Right forelimb (tissue), 1 donor: ENCODE measurements at regions not wholly inside any gene's neighbourhood (a gene's known extent, or its start where the extent isn't known, plus 50 kb on each side); places are given as distances from the start of the nearest gene placed in this dataset.

Experiments used
- DNase-seq: peaks from one replicate; pipeline ENCODE4 v3.0.0-alpha.2; 2018

DNA sequence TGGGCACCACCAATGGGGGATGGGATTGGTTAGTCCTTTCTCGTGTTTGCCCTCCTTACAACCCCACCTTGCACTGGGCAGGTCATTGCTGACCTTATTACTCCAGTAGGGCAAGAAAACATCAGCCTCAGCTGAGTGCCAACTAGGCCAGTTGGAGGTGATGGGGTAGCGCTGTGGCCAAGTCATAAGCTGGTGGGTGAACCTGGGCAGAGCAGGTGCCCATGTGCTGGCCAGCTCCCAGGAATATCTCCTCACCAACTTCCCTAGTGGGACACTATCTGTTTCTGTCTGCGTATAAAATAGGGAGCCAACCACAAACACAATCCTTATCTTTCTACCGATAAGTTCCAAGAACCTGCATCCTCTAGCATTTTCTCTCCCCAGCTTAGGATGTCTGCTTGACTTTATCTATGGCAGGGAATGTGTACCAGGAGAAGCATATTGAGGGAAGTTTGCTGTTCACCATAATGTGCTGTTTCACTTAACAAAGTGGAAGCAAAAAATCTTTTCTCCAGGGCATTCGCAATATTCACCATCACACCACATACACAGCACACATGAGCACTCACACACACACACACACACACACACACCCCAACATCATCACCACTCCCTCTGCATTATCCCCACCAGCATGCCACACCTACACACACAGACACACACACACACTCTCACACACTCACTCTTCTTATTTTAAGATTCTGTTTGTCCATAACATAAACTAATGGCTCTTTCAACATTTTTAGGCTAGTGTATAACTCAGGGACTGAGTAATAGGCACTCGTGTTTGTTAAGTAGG lies 390.0 kb downstream of the ENC1 start:
- no peak for DNase-seq

DNA sequence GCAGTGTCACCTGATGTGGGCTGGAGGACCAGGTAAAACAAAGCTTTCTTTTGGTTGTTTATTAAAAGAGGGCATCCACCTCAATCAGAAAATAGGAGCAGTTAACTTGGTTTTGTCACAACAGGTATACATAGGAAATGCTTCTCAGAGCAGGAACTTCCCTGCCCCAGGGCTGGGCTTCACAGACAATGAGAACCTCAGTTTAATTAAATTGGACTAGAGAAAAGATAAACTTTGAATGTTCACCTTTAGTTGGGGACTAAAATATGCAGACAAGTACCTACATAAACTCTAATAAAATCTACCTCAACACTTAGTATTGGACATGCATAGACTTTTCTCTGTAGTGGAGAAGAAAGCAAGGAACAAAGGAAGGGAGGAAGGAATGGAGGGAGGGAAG lies 392.0 kb downstream of the ENC1 start:
- no peak for DNase-seq

DNA sequence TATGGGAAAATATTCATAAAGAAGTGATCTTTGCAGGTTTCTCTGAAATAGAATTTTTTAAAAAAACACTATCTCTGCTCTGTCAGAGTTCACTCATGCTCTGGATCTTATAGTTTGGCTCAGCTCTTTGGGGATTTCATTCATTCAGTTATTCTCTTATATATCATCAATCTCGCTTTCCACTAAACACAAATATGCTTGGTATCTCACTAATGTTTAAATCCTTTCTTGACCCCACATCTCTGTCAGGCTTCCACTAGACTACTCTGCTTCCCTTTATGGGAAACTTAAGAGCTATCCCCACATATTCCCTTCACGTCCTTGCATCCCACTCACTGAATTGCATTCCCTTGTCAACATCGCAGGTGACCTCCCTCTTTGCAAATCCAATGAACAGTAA lies 396.1 kb downstream of the ENC1 start:
- DNase-seq: no peak

DNA sequence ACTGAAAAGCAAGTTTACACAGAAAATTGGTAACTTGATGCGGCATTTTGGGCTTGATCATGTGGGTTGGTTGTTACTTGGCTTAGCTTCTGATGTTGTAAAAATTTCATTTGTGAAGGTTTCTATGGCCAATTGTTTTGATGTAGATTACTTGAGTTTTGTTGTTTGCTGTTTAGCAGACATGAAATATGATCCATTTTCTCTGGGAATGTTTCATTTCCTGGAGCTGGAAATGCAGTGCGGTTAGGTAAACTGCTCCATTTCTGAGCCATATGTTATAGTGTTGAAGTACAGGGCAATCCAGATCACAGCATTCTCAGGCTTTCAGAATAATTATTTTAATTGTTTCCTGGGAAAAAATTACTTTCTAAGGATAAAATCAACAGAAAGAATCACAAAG lies 396.9 kb downstream of the ENC1 start:
- no peak for DNase-seq

DNA sequence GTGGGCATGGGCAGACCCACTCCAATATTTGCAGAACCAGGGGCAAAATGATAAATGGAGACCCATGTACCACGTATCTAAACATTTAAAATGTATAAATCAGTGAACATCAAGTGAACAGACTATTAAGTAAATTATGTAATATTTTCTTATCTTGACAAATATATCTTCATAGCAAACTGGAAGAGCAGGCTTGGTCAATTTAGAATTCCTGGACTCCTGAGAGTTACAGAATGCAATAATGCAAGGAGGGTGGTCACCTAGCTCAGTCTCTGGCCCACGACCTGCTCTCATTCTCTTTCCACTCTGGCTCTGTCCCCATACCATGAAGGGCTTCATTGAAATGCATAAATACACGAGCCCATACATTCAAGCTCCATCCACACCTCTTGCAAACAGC lies 398.0 kb downstream of the ENC1 start:
- DNase-seq: no peak

DNA sequence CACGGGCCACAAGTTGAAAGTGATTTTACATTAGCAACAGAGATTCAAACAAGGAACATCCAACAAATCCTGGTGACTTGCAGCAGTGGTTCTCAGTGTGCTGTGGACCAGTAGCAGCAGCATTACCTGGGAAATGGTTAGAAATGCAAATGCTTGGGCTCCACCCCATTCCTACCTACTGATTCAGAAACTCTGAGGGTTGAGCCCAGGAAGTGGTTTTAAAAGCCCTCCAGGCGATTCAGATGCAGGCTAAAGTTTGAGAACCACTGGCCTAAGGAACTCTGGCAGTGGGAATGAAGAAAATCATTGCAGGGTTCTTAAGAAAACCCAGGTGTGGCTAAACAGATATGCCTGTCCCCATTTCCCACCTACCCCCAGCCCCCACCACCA lies 398.8 kb downstream of the ENC1 start:
- no peak for DNase-seq

DNA sequence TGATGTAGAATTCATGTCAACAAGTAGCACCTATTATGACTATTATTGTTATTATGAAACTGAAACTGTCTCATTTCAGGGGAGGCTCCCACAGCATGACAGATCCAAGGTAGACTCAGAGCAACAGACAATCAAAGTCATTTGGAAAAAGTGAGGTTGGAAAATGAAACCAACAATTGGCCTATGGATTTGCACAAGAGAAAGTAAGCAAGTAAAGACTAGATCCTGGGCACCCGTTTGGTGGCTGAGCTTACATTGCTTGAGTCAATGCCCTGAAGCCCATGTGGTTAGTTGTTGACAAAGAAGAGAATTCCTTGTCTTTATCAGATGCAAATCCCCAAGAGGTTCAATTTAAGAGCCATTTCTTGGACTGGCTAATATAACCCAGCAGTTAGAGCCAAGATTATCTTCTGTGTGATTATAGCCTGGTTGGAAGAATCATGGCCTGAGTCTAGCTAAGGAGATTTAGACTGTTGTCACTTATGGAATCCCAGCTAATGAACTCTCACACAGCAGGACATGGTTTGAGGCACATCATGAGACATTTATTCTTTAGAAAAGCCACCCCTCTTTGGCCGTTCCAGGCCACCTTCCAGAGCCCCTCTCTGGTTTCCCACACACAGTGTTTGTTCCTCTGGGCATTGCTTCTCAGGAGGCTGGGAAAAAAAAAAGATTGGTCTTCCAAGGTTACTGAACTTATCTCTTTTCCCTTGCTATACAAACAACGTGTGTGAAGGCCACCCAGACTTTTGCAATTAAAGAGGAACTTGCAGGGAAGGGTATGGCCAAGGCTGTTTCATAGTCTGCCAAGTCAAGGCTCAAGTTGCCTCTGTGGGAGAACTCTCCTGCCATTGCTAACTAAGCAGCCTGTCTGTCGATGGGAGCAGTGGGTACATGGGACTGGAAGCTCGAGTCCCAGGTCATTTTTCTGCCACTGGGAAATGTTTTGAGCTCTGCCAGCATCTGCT lies 399.5 kb downstream of the ENC1 start:
- DNase-seq: no peak

DNA sequence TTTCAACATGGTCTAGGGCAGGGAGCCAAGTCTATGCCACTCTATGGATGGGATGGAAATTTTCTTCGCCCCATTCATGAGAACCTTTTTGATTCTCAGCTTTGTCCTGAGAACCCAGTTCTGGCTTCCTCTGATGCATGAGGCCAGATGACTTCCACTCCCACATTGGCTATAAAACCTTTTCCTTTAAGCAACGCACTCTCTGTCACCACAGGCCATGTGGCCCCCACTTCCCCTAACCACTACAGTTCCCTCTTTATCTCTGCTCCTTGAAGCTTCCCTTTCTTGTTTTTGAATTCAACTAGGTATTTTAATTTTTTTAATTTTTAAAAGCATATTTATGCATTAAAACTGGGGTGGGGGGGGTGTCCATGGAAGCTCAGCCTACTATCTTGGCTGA lies 401.3 kb downstream of the ENC1 start:
- DNase-seq: no peak

DNA sequence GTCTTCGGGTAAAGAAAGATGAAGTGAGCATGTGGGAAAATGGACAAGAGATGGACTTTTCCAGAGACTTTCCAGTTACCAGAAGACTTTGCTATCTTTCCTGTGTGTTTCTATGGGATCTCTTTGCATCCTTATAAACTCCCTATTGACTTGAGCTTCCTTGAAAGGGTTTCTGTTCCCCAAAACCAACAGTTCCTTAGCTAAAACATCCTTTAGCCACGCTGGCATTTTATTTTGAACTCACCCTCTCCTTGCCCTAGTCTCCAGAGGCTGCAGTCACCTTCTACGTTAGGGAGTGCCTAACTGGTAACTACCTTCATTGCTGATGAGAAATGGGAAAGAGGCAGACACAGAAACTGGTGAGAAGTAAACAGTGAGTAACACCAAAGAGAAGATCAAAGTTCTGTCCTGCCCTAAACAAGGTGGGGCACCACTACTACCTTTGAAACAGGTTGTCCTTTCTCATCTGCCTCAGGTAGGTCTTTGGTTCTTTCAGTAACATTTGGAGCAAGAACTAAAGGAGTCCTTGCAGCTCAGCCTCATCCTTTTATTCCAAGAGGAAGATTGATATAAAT lies 402.9 kb downstream of the ENC1 start:
- no peak for DNase-seq

DNA sequence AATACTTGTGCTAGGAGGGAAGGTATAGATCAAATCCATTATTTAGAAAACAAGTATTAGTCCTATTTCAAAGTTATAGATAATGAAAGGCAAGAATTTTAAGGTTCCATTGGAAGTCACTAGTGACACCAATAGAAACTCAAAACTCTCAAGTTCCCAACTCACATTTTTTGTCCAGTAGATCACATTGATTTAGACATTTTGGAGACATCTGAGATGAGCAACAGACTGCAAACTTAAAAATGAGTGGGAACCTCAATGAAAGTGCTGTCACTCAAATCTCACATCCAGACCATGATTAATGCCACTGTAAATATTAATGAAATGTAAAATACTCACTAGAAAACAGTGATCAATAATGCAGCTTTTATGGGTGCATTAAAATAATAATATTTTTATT lies 405.0 kb downstream of the ENC1 start:
- DNase-seq: no peak

DNA sequence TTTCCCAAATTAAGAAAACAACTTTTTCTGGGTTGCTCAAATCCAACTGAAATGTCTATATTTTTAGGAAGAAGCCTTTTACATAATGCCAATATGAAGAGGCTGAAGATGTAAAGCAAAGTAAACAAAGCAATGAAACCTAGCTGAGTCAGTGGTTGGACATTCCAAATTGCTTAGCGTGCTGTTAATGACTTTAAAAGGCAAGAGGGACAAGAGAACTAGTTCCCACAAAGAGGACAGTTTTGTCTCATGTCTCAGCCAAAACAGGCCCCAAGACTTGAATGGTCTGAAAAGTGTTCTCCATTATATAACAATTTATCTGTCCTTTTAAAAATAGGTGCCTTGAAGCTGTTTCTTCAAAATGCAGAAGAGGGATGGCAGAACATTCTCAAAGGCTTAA lies 407.0 kb downstream of the ENC1 start:
- no peak for DNase-seq

DNA sequence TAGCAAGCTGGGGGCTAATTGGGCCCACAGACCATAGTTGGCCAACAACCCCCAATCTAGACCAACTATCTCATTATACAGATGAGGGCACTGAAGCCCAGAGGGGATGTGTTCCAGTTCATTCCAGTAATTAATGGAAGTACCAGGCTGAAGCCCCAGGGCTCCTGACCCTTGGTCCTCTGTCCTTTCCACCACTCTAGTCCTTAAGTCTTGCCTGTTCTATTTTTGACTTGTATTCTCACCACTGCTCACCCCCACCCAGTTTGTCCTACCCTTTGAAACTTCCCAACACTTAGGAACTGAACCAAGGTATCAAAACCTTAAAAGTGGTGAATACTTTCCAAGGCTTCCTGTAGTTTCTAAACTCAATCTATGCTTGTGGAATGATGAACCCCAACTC lies 407.4 kb downstream of the ENC1 start:
- no peak for DNase-seq

DNA sequence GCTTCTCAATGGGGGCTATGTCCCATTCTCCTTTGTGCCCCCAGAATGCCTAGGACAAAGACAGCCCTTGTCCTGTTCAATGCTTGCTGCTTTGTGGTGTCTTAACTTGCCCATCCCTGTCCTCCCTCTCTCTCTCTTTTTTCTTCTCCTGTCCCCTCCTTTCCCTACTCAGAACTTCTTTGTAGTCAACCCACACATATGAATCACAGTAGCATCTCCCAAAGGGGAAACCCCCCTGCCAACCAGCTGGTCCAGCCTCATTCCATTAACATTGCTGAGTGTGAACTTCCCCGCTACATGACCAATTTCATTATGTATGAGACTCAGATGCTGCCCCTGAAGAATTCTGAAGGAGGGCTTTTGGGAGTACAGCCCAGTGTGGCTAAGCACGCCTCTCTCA lies 408.3 kb downstream of the ENC1 start:
- DNase-seq: no peak

DNA sequence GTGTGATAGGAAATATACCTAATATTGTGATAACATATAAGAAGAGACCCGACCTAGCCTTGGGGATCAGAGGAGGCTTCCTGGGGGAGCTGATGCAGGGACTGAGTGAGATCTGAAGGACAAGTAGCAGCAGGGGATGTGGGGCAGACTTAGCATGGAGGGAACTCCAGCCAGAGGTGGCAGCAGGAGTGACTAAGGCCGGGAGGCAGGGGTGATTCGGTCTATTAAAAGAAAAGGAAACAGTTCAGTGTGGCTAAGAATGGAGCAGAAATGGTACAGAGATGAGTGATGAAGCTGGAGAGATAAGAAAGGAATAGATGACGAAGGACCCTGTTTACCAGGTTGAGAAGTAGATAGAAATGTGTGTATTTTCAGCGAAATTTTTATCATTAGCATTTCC lies 408.8 kb downstream of the ENC1 start:
- no peak for DNase-seq

DNA sequence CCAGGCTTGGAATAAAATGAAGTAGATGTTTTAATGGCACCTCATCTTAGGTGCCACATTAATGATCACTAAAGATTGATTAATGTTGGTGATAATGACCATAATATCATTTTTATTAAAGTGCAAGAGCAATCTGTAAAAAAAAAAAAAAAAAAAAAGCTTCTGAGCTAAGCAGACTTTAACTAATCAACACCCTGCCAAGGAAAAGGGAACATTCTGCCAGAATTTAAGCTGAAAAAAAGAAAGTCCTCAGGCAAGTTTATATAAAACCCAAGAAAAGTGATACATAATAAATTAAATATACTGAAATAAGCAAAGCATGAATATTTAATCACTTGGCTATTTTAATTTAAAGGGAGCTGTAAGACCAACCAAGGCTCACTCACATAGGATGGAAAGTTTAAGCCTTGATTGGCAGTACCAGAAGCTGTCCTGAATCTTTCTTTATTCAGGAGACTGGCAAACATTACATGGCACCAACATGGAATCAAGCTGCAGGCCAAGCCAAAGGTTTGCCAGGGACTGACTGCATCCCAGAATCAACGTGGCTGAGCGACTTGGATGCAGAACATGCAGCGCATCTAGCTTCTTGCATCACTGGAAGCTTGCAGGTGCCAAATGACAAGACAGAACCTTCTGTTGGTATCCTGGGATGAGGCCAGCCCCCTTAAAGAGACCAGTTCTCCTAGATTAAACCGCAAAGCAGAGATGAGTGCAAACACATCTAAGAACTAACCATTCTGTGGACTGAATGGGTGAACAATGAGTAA lies 413.6 kb downstream of the ENC1 start:
- DNase-seq: no peak

DNA sequence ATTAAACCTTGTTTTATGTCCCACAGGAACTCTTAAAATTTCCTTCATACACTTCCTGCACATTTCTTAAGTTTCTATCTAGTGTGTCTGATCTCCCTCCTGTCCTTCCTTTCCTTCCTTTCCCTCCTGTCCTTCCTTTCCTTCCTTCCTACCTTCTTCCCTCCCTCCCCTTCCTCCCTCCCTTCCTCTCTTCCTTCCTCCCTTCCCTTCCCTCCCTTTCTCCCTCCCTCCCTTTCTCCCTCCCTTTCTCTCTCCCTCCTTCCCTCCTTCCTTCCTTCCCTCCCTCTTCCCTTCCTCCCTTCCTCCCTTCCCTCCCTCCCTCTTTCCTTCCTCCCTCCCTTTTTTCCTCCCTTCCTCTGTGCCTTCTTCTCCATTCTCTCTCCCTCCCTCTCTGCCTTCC lies 414.9 kb downstream of the ENC1 start:
- no peak for DNase-seq

DNA sequence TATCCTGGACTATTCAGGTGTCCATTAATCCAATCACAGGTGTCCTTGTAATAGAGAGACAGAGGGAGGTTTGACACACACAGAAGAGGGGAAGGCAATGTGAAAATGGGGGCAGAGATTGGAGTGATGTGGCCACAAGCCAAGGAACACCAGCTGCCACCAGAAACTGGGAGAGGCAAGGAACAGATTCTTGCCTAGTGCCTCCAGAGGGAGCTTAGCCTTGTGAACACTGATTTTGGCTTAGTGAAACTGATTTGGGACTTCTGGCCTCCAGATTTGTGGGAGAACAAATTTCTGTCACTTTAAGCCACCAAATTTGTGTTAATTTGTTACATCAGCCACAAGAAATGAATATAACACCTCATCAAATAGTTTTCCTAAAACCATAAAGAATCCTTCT lies 416.2 kb downstream of the ENC1 start:
- DNase-seq: no peak

DNA sequence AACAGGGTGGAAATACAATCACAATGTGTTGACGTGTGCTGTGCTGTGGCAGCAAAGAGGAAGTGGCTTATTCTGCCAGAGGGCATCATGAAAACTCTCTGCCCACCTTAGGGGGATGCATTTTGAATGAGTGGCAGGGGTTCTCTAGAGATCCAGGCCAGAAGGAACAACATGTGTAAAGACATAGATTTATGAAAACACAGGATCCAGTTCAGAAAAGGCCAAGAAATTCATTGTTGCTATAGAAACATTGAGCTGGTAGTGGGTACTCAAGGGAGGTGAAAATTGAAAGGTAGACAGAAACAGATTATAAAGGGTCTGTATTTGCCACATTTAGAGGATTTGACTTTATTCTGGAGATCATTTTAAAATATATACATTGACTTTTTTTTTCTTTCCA lies 417.7 kb downstream of the ENC1 start:
- DNase-seq: no peak

DNA sequence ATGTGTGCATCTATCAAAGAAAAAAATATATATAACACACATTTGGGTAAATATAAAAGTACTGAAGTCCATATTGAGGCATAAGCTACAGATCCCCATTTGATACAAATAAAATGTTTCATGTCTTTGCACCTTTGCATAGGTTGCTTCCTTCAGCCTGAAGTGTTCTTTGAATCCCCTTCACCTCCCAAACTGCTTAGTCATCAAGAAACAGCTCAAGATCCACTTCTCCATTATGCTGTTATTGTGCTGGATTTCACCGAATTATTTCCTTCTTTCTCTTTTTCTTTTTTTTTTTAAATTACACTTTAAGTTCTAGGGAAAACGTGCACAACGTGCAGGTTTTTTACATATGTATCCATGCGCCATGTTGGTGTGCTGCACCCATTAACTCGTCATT lies 419.1 kb downstream of the ENC1 start:
- no peak for DNase-seq

DNA sequence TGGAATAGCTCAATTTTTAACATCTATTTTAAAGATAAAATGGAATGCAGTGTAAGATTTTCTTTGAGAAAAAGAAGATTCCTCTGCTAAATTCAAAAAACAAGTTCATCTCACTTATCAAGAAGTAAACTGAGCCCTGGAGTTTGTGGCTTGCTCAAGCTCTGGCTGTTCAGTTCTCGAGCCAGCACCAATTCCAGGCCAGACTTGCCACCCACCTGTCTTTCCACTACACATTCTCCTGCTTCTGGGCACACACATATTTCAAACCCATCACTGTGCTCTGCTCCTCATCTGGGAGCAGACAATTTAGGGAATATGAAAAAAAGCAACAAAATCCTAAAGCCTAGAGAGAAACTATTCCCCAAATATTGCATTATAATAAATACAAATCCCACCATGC lies 424.5 kb downstream of the ENC1 start:
- no peak for DNase-seq

DNA sequence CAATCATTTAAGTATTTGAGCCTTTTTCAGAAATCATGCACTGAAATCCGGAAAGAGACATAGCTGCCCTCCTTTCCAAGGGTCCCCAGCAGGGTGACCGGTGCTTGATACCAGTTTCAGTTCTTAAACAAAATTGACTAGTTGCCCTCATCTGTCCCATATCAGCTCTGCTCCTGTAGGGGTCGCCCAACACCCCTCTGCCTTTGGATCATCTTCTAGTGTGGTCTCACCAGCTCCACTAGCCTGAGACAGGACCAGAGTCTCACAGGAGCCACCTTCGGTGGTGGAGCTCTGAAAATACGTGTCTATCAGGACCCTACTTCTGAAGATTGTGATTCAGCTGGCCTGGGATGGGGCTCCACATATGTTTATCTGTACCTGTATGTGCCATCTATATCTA lies 428.2 kb downstream of the ENC1 start:
- no peak for DNase-seq

DNA sequence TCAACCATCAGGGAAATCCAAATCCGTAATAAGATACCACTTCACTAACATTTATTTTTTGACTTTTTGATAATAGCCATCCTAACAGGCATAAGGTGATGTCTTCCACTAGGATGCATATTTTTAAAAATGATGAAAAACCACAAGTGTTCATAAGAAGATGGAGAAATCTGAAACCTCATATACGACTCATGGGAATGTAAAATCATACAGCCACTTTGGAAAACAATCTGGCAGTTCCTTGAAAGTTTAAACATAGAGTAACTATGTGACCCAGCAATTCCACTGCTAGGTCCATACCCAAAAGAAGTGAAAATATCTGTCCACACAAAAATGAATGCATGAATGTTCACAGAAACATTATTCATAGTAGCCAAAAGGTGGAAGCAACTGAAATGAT lies 431.0 kb downstream of the ENC1 start:
- DNase-seq: no peak
